ENCODE measurements at regions not wholly inside any gene's neighbourhood (a gene's known extent, or its start where the extent isn't known, plus 50 kb on each side); places are given as distances from the start of the nearest gene placed in this dataset.

- DNase-seq (ENCODE audit: insufficient read length, low spot score) = no peak
- TF ChIP-seq TAF1 (IDR thresholded peaks at IDR 0.05; ENCODE audit: low read depth, low read length) (no peak), SPI1 (IDR thresholded peaks at IDR 0.05; ENCODE audit: low read depth, low read length) (no peak), POU2F2 (IDR thresholded peaks at IDR 0.05; ENCODE audit: low read depth, low read length) (no peak), POLR2AphosphoS5 (IDR thresholded peaks at IDR 0.05; ENCODE audit: low read depth, low read length) (no peak), PAX5 (IDR thresholded peaks at IDR 0.05; ENCODE audit: insufficient read depth, low read length, severe bottlenecking) (no peak), POLR2A (IDR thresholded peaks at IDR 0.05; ENCODE audit: low read depth, low read length) (no peak)
- peak; percentile 40 for FAIRE-seq
These were observed 426.5 kb downstream of the SHQ1 start for GRCh38 chr3:72421786-72422185.

- FAIRE-seq = no peak
- no peak for TF ChIP-seq POLR2A (IDR thresholded peaks at IDR 0.05; ENCODE audit: low read depth, low read length)
- TF ChIP-seq PAX5 (IDR thresholded peaks at IDR 0.05; ENCODE audit: insufficient read depth, low read length, severe bottlenecking) = no peak
- TF ChIP-seq POLR2AphosphoS5 (IDR thresholded peaks at IDR 0.05; ENCODE audit: low read depth, low read length) = no peak
- TF ChIP-seq POU2F2 (IDR thresholded peaks at IDR 0.05; ENCODE audit: low read depth, low read length) = no peak
- no peak for TF ChIP-seq SPI1 (IDR thresholded peaks at IDR 0.05; ENCODE audit: low read depth, low read length)
- TF ChIP-seq TAF1 (IDR thresholded peaks at IDR 0.05; ENCODE audit: low read depth, low read length) = no peak
These were observed 427.1 kb downstream of the SHQ1 start for GRCh38 chr3:72421126-72421525.

GRCh38 chr3:72418856-72419255 is 429.4 kb downstream of the SHQ1 start:
- no peak for FAIRE-seq
- DNase-seq (ENCODE audit: insufficient read length, low spot score) = no peak
- TF ChIP-seq PAX5 (IDR thresholded peaks at IDR 0.05; ENCODE audit: insufficient read depth, low read length, severe bottlenecking) (no peak), TAF1 (IDR thresholded peaks at IDR 0.05; ENCODE audit: low read depth, low read length) (no peak)

More at GRCh38 chr3:72421126-72421525, 427.1 kb downstream of the SHQ1 start:
- no peak for DNase-seq (ENCODE audit: insufficient read length, low spot score)

GRCh38 chr3:72418244-72418643 is 430.0 kb downstream of the SHQ1 start:
- FAIRE-seq (no peak), DNase-seq (ENCODE audit: insufficient read length, low spot score) (no peak)

GRCh38 chr3:72414481-72415016 is 433.7 kb downstream of the SHQ1 start:
- DNase-seq (ENCODE audit: insufficient read length, low spot score) = no peak
- no peak for FAIRE-seq
- no peak for TF ChIP-seq POLR2AphosphoS5 (IDR thresholded peaks at IDR 0.05; ENCODE audit: low read depth, low read length)
- no peak for TF ChIP-seq SPI1 (IDR thresholded peaks at IDR 0.05; ENCODE audit: low read depth, low read length)

More at GRCh38 chr3:72418244-72418643, 430.0 kb downstream of the SHQ1 start:
- no peak for TF ChIP-seq SPI1 (IDR thresholded peaks at IDR 0.05; ENCODE audit: low read depth, low read length)
- no peak for TF ChIP-seq TAF1 (IDR thresholded peaks at IDR 0.05; ENCODE audit: low read depth, low read length)

GRCh38 chr3:72413228-72413627 is 435.0 kb downstream of the SHQ1 start:
- DNase-seq (ENCODE audit: insufficient read length, low spot score) (no peak), FAIRE-seq (no peak)
- no peak for TF ChIP-seq POU2F2 (IDR thresholded peaks at IDR 0.05; ENCODE audit: low read depth, low read length)
- TF ChIP-seq POLR2AphosphoS5 (IDR thresholded peaks at IDR 0.05; ENCODE audit: low read depth, low read length) = no peak
- TF ChIP-seq POLR2A (IDR thresholded peaks at IDR 0.05; ENCODE audit: low read depth, low read length) = no peak
- TF ChIP-seq TAF1 (IDR thresholded peaks at IDR 0.05; ENCODE audit: low read depth, low read length) = no peak
- TF ChIP-seq SPI1 (IDR thresholded peaks at IDR 0.05; ENCODE audit: low read depth, low read length) = no peak
- no peak for TF ChIP-seq PAX5 (IDR thresholded peaks at IDR 0.05; ENCODE audit: insufficient read depth, low read length, severe bottlenecking)

GRCh38 chr3:72412340-72412956 is 435.8 kb downstream of the SHQ1 start:
- FAIRE-seq = no peak
- TF ChIP-seq PAX5 (IDR thresholded peaks at IDR 0.05; ENCODE audit: insufficient read depth, low read length, severe bottlenecking) (no peak), POU2F2 (IDR thresholded peaks at IDR 0.05; ENCODE audit: low read depth, low read length) (no peak), POLR2AphosphoS5 (IDR thresholded peaks at IDR 0.05; ENCODE audit: low read depth, low read length) (no peak), POLR2A (IDR thresholded peaks at IDR 0.05; ENCODE audit: low read depth, low read length) (no peak), TAF1 (IDR thresholded peaks at IDR 0.05; ENCODE audit: low read depth, low read length) (no peak), SPI1 (IDR thresholded peaks at IDR 0.05; ENCODE audit: low read depth, low read length) (no peak)

GRCh38 chr3:72411843-72412242 is 436.4 kb downstream of the SHQ1 start:
- no peak for TF ChIP-seq POLR2AphosphoS5 (IDR thresholded peaks at IDR 0.05; ENCODE audit: low read depth, low read length)
- no peak for TF ChIP-seq TAF1 (IDR thresholded peaks at IDR 0.05; ENCODE audit: low read depth, low read length)
- TF ChIP-seq SPI1 (IDR thresholded peaks at IDR 0.05; ENCODE audit: low read depth, low read length) = no peak
- no peak for TF ChIP-seq POLR2A (IDR thresholded peaks at IDR 0.05; ENCODE audit: low read depth, low read length)
- no peak for DNase-seq (ENCODE audit: insufficient read length, low spot score)
- FAIRE-seq = peak; percentile 50

More at GRCh38 chr3:72412340-72412956, 435.8 kb downstream of the SHQ1 start:
- no peak for DNase-seq (ENCODE audit: insufficient read length, low spot score)

- FAIRE-seq (no peak), DNase-seq (ENCODE audit: insufficient read length, low spot score) (no peak)
- TF ChIP-seq POLR2A (IDR thresholded peaks at IDR 0.05; ENCODE audit: low read depth, low read length) (no peak), TAF1 (IDR thresholded peaks at IDR 0.05; ENCODE audit: low read depth, low read length) (no peak), PAX5 (IDR thresholded peaks at IDR 0.05; ENCODE audit: insufficient read depth, low read length, severe bottlenecking) (no peak), POLR2AphosphoS5 (IDR thresholded peaks at IDR 0.05; ENCODE audit: low read depth, low read length) (no peak), SPI1 (IDR thresholded peaks at IDR 0.05; ENCODE audit: low read depth, low read length) (no peak), POU2F2 (IDR thresholded peaks at IDR 0.05; ENCODE audit: low read depth, low read length) (no peak)
These were observed 437.1 kb downstream of the SHQ1 start for GRCh38 chr3:72411126-72411525.

GRCh38 chr3:72408983-72409779 is 439.1 kb downstream of the SHQ1 start:
- DNase-seq (ENCODE audit: insufficient read length, low spot score) (no peak), FAIRE-seq (no peak)
- TF ChIP-seq POU2F2 (IDR thresholded peaks at IDR 0.05; ENCODE audit: low read depth, low read length) (no peak), TAF1 (IDR thresholded peaks at IDR 0.05; ENCODE audit: low read depth, low read length) (no peak), POLR2AphosphoS5 (IDR thresholded peaks at IDR 0.05; ENCODE audit: low read depth, low read length) (no peak), POLR2A (IDR thresholded peaks at IDR 0.05; ENCODE audit: low read depth, low read length) (no peak), SPI1 (IDR thresholded peaks at IDR 0.05; ENCODE audit: low read depth, low read length) (no peak), PAX5 (IDR thresholded peaks at IDR 0.05; ENCODE audit: insufficient read depth, low read length, severe bottlenecking) (no peak)

Data from GM12891 (cell line).